ENCODE measurements at regions not wholly inside any gene's neighbourhood (a gene's known extent, or its start where the extent isn't known, plus 50 kb on each side); places are given as distances from the start of the nearest gene placed in this dataset.

GRCh38 chr3:66662894-66663293, 162.1 kb upstream of the LRIG1 start:
- TF ChIP-seq CTCF (IDR thresholded peaks at IDR 0.05) (no peak), POLR2A (IDR thresholded peaks at IDR 0.05) (no peak)
